ENCODE measurements at regions not wholly inside any gene's neighbourhood (a gene's known extent, or its start where the extent isn't known, plus 50 kb on each side); places are given as distances from the start of the nearest gene placed in this dataset.

- no peak for DNase-seq (ENCODE audit: low read depth)
These were observed 130.9 kb downstream of the PAX1 start for GRCh38 chr20:21836346-21836745.

- no peak for DNase-seq (ENCODE audit: low read depth)
These were observed 129.6 kb downstream of the PAX1 start for GRCh38 chr20:21835042-21835441.

DNA sequence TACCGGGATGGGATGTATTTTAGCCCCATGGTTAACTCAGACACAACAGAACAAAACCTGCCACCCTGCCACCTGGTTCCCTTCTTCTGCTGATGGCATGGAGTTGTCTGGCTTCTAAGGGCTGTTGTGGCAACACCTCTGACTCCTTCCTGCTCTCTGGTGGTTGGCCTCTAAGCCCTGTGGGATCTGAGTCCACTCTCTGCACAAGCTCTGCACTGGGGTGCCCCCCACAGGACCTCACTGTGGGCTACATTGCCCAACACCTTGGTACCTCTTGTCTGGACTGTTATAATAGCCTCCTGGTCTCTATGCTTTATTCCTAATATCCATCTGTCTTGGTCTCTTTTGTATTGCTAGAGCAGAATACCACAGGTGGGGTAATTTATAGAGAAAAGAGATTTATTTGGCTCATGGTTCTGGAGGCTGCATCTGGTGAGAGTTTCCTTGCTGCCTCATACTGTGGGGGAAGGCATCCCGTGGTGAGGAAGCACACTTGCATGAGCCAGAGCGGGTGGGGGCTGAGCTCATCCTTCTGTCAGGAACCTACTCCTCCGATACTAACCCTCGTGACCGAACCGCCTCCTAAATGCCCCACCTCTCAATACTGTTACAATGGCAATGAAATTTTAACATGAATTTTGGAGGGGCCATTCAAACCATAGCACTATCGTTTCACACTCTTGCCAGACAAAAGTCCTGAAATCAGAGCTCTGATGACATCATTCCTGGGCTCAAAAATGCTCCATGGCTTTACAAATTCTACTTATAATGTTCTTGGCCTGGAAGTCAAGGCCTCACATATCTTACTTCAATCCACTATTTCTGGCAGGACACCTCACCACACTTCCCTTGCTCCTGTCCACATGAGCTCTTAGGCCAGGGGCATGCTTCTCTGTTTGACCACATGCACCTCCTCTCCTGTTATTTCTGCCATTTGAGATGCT lies 127.2 kb downstream of the PAX1 start:
- no peak for DNase-seq (ENCODE audit: low read depth)

GRCh38 chr20:21826976-21827375 lies 121.5 kb downstream of the PAX1 start:
- DNase-seq (ENCODE audit: low read depth): no peak

DNA sequence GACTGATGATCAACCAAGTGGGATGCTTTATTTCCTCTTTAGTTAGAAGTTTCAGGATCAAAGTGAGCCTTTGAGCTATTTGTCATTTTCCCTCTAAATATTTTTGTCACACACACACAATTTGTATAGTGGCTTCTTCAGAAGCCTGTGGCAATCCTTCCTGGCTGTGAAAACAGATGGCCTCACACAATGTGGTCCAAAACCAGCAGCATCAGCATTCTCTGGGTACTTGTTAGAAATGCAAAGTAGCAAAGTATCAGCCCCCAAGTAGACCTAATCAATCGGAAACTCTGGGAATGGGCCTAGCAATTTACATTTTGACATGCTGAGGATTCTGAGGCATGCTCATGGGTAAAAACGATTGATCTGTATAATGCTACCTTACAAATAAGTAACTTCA lies 115.9 kb downstream of the PAX1 start:
- no peak for DNase-seq (ENCODE audit: low read depth)

GRCh38 chr20:21820688-21821087 lies 115.2 kb downstream of the PAX1 start:
- DNase-seq (ENCODE audit: low read depth): no peak

DNA sequence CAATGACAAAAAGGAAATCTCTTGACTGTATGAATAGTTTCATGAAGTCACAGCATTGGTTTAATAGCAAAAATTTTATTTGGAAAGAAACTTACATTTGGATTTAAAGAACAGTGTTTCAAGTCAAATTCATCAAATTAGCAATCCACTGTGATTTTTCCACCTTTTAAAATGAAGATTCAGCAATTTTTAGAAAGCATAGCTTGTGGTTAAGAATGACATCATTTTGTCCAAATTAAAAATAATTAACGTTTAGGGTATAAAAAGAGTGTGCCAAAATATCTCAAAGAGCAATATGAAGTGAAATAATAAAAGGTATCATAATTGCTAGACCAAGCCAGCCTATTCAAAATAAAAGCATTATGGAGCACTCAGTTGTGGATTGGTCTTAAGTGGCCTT lies 114.6 kb downstream of the PAX1 start:
- no peak for DNase-seq (ENCODE audit: low read depth)

DNA sequence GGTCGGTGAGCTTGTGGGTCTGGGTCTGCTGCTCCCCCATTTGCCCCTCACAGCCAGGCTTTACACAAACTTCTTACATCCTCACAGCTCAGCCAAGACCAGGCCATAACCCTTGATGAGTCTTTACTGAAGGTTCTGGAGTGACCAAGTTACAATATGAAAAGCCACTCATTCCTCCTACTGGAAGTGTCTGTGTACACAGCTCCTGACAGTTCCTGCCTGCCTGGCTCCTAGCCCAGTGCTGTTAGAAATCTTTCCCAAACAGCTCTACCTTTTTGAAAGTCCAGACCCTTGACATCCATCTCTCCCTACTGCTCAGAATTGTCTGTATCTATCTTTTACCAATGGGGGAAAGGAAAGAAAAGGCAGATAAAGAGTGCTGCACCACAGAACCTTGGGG lies 106.9 kb downstream of the PAX1 start:
- DNase-seq (ENCODE audit: low read depth): no peak

- no peak for DNase-seq (ENCODE audit: low read depth)
These were observed 104.6 kb downstream of the PAX1 start for GRCh38 chr20:21809961-21810523.

DNA sequence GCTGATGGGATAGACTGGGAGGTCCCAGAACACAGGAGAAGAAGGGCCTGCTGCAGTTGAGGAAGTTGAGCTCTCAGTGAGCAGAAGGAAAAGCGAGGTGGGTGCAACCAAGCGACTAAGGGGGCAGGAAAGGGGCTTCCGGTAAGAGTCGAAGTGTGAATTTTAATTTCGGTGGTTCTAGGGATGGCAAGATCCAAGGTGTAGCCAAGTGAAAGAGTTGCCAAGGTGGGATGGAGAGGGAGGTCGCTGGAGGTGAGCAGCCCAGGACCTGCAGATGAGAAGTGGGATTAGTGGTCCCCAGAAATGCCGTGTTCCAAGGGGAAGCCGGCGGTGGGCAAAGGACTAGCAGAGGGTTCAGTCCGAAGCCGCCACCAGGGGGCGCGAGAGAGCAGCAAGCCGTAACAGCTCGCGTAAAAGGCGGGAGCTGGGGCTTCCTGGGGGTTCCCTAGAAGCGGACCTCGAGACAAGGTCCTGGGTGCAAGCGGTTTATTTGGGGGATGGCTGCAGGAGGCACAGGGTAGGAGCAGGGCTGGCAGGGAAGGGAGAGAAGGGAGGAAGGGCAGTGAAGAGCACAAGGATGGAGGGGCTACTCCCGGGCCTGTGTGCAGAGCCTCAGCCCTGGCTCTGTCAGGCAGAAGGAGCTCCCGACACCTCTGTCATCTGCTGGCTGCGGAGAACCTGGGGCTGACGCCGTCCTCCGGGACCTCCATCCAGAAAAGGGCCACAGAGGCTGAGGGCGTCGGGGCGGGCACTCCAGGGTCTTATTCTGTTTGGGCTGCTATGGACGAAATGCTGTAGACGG lies 103.6 kb downstream of the PAX1 start:
- peak; percentile 3 for DNase-seq (ENCODE audit: low read depth)

DNA sequence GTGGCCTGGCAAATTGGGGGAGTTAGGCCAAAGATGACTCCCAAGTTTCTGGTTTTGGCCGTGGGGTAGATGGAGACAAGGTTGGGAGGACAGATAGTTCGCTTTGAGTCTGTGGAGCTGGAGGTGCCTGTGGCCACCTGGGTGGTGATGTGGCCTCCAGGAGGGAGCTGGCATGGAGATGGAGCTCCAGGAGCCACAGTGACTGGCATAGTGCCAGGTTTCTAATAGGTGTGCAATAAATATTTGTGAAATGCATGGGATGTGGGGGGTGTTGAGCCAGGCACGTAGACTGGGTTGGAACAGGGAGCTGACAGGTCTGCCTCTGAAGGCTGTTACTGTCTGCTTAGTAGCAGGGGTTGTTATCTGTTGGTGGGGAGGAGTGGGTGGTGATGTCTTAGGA lies 102.7 kb downstream of the PAX1 start:
- no peak for DNase-seq (ENCODE audit: low read depth)

GRCh38 chr20:21804802-21805201 lies 99.3 kb downstream of the PAX1 start:
- no peak for DNase-seq (ENCODE audit: low read depth)

DNA sequence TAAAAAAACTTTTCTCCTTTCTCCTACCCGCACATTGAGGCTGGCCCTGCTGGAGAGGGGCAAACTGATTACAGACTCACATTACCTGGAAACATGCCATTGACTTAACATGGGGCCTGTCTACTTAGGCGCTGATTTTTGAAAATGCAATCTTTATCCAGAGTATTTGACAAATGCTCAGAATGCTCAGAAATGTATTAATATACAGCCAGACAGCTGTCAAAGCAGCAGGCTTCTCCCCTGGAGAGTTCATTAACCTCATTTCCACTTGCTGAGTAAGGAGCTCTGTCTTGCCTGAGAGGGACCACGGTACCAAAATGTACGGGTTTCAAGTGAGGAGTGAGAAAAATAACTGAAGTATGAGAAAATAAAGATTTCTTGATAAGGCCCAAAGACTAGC lies 95.7 kb downstream of the PAX1 start:
- no peak for DNase-seq (ENCODE audit: low read depth)

DNA sequence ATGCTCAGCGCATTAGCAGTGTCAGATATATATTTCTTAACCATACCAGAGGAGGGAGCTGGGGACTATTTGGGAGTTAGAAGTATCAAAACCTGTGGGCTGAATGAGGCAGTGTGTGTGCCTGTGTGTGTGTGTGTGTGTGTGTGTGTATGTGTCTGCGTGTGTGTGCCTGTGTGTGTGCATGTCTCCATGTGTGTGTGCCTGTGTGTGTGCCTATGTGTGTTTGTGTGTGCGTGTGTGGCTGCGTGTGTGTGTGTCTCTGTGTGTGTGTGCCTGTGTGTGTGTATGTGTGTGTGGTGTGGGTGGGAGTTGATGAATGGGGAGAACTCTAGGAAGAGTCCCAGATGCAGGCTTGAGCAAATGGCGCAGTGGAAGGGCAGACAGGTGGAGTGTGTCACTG lies 92.9 kb downstream of the PAX1 start:
- DNase-seq (ENCODE audit: low read depth): no peak

DNA sequence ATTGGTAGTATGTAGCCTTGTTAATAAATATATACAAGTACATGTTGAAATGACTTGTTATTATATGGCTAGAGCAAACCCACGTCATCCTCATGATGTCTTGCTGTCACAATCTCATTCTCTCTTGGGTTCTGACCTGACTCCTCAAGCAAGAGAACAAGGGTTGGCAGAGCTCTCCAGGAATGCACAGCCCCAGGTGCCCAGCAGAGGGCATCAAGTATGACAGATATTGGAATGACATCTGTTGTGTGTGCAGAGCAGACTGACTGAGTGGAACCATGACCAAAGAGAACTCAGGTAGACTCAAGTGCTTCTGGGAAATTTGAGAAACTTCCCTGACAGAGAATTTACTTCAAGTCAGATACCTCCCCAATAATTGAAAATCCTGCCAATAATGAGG lies 90.6 kb downstream of the PAX1 start:
- DNase-seq (ENCODE audit: low read depth): no peak

DNA sequence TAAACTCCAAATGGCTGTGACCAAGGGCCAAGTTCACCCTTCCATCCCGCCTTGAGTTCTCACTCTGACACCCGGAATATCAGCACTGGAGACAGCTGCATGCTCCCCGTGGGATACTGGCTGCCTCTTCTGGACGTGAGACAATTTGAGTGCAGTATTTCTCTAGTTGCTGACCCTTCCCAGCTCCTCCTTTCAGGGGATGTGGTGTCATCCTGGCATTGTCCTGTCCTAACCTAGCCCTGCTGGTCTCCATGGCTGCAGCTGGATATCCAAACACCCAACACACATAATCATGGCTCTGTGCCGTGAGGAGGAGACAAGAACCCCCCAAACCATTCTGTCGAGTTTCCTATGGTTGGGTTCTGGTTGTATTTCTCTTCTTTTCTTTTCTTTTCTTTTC lies 82.6 kb downstream of the PAX1 start:
- DNase-seq (ENCODE audit: low read depth): no peak

DNA sequence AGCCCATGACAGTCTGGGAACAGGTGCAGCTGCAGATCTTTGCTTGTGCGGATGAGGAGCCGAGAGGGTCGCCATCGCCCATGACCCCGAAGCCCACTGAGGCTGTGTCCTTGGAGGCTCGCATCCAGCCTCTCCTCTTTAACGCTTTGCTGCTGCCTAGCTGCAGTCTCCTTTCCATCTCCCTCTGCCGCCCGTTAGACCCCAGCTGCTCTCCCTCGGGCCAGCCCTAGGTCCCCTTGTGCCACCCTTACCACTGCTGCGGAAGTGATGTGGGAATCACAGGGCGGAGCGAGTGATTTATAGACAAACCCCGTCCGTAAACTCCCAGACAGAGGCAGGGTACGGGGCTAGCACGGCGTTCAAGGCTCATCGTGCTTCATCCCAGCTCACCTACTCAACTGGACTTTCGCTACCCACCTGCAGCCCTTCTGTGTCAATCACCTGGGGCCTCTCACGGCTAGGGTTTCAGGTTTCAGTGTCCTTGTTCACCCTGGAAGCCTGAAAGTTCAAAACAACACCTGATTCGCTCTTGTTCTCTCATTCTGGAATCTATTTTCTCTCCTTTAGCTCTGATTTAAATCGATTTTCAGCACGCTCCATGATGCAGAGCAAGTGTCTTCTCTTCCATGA lies 76.1 kb downstream of the PAX1 start:
- DNase-seq (ENCODE audit: low read depth): no peak

- no peak for DNase-seq (ENCODE audit: low read depth)
These were observed 75.1 kb downstream of the PAX1 start for GRCh38 chr20:21780528-21780927.
